HG03565 (cell line): ENCODE measurements at regions not wholly inside any gene's neighbourhood (a gene's known extent, or its start where the extent isn't known, plus 50 kb on each side); places are given as distances from the start of the nearest gene placed in this dataset.
"Not testable (repeated sequence)": the region's sequence is repeated elsewhere in the genome, so short reads cannot be mapped to it uniquely, and the experiment has no call there.

Experiments
- ATAC-seq: cut with Tn5 transposase; IDR thresholded peaks from one replicate; pipeline ENCODE4 v1.9.1; 2021; ENCODE audit warnings: mild to moderate bottlenecking, moderate library complexity; ENCODE audit not compliant: unreplicated experiment

DNA sequence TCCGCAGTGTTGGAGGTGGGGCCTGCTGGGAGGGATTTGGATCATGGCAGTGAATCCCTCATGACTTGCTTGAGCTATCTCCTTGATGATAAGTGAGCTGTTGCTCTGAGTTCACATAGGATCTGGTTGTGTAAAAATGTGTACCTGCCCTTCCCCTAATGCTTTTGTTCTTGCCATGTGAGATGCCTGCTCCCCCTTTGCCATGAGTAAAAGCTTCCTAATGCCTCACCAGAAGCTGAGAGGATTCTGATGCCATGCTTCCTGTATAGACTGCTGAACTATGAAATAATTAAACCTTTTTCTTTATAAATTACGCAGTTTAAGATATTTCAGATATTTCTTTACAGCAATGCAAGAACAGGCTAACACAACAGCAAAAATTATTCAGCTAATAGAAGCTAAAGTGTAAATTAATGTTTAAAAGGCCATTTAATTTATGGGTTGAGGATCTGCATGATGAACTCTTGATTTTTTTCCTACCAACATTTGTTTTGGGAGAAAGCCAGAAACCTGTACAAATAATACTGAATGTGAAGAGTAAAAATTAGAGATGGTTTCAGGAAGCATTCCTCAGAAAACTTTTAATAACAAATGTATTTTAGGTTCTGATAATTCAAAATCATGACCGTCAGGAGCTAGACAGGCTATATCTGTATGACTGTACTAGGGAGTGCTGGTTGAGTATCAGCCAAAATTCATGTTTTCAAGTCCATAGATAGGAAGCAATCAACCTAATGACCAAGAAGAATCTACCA is 177.5 kb upstream of the GRIA4 start:
- no peak for ATAC-seq

DNA sequence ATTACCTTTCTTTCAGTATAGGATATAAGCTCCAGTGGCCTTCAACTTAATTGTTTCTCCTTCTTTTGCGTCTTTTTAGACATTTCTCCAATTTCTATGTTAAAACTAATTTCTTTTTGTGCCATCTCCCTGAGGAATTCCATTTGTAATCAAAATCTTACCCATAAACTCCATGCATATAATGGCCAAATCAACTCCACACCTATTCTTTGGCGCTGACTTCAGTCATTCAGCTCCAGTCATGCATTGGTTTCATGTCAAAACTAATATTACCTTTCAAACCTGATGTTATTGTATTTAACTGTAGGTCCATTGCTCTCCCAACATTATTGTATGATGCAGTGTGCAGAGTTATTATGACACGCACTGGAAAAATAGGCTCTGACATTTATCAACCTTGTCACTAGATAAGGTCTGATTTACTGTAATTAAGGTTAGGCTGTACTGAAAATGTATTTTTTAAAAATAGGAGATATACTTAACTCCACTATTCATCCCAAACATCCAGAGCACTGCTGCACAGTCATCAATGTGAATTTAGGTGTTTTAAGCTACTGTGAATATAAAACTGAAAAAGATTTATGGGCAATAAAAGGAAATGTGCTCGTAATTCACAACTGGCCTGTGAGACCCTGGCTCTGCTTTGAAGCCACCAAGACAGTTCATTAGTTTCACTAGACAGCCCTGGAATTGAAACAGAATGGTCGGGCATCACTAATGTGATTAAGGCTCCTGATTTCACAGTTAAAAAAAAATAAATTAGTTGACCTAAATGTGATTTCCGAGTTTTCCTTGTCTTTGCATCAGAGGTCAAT is 180.6 kb upstream of the GRIA4 start:
- ATAC-seq: no peak

DNA sequence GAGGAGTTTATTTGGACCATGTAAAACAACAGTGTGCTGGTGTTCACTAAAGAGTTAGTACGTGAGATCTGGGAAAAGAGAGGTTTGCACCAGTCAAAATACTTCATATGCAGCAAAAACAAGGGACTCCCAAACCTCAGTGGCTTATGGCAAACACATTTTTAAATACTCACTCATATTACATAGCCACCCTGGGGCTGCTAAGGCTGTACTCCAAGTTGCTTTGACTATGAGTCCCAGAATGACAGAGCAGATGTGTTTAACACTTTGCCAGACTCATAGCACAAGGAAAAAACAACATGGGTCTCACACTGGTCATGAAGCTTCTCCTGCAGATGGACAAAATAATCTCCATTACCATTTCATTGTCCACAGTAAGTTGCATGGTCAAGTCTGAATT is 202.8 kb upstream of the GRIA4 start:
- no peak for ATAC-seq

DNA sequence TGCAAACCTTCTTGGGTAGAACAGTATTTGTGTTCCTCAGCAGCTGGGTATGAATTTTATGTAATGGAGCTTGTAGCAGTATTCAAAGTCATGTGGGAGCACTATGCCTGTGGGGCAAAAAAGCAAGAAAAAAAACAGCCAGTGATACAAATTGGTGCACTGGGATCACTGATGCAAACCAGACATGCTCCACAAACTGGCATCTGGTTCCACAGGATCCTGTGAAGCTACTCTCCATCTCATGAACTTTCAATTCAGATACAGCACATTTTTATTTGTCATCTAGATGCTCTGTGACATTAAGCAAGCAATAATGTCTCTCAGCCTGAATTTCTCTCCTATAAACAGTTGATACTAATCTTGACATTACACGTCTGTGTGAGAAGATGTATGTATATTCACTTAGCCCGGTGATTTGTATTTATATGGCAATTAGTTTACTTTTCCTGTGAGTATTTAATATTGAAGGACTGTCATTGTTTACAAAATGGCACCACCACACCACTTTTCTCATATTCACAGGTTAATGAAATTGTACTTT is 208.5 kb upstream of the GRIA4 start:
- no peak for ATAC-seq

DNA sequence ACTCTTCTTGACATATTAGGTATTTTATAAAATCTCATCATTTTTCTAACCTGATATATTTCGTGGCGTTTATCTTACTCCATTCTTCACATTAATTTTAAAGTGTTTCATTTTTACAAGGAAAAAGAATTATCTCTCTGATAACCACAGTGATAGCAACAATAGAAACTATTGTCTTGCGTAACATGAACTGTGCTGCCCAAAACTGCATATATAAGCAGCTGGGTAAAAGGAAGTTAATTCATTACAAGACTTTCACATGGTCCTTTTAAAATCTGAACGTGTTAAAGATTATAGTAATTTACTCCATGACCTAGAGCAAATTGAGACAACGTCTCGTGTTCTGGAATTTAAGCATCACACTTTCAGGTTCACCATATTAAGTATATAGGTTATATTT is 210.4 kb upstream of the GRIA4 start:
- ATAC-seq: no peak

DNA sequence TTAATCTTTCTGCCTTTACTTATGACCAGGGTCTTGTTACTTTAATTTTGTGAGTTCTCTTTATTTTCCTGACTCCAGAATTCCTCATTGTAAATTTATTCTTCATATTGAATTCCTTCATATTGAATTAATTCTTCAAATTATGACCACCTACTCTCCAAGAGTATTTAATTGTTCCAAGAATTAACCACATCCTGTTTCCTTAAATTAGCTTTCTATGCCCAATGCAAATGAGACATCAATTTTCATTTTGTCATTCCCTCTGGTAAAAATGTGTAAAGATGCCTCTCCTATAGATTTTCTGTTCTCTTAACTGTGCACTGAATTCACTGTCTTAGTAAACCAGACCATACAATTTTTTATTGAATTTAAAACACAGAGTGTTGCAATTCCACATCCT is 211.2 kb upstream of the GRIA4 start:
- ATAC-seq: no peak

DNA sequence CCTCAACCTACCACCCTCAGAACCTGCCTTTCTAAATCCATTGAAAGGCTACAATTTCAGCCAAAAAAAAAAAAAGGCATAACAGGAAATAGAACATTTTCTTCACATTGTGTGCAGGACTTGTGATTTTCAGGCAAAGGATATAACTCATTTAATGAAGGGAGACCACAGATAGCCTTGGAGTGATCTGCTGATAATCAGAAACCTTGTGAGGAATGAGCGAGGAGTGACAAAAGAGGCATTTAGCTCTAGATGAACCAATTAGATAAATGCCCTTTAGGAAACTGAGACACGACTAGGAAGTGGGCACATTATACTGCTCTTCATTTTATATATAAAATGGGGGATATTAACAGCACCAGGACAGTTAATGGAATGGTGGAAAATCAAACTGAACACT is 216.5 kb upstream of the GRIA4 start:
- no peak for ATAC-seq

DNA sequence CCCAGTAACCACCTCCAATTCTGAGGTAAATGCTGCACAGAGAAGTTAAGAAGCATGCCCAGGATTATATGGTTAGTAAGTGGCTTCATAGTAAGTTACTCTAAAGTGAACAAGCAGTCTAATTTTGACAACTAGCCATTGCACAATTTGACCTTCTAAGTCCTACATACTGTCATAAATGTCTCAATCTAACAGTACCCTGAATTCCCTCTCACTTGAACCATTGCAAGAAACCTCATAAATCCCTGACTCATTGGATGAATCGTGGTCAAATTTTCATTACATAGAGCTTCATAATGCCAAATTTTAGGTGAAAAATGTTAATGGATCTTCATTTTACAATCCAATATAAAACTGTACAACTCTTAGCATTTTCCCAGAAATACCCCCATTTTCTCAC is 217.3 kb upstream of the GRIA4 start:
- no peak for ATAC-seq

DNA sequence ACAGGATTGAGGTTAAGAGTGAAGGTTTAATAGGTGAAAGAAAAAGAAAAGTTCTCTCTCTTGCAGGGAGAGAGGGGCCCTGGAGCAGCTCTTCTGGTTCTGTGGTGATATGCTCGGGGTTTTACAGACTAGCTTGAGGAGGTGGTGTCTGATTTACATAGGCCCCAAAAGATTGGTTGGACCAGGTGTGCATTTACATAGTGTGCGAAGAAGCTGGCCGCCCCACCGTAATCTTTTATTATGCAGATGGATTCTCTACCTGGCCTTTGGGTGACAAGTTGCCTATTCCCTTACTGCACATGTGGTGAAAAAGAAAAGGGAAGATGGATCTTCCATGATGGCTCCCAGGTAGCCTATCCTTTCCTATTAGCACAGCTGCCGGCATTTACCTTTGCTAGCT is 219.9 kb upstream of the GRIA4 start:
- no peak for ATAC-seq

DNA sequence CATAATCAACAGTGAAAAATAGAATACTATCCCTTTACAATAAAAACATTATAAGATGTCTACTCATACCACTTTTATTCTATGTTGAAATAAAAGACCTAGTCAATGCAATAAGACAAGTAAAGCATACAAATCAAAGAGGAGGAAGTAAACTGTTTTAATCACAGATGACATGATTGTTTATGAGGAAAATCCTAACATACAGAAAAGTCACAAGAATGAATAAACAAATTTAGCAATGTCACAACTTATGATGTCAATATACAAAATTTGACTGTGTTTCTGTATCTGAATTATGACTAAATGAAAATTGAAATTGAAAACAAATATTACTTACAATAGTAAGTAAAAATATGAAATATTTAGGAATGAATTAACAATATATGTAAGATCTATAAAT is 221.9 kb upstream of the GRIA4 start:
- ATAC-seq: no peak

DNA sequence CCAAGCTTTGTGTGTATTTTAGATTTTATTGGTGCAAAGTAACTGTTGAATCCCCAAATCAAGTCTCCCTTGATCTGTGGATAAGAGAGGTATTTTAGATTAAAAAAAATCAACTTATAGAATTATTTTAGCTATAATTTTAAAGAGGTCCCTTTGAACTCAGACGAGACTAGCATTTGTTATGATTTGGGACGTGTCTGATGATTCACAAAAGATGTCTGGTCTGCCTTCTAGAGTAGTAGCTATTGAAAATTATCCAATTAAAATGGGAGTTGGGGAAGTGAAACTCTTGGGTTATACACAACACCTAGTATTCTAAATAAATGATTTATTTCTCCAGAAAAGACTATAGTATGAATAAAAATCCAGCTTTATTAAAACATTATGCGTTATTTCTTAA is 227.9 kb upstream of the GRIA4 start:
- ATAC-seq: no peak

DNA sequence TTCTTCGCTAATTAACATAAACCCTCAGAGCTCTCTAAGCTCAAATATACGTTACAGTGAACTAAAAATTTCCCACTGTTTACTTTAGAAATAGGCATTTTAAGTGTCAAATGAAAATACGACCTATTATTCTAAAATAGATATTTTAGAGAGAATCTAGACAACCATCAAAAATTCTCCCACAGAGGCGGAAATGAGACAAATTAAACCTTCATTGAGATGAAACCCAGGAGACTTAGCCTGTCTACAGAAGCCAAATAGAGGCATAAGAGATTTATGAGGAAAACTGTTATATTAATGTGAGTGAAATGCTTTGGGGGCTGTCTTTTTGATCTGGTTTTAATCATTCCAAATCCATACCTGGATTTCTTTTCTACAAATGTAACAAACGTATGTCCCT is 232.0 kb upstream of the GRIA4 start:
- ATAC-seq: no peak

DNA sequence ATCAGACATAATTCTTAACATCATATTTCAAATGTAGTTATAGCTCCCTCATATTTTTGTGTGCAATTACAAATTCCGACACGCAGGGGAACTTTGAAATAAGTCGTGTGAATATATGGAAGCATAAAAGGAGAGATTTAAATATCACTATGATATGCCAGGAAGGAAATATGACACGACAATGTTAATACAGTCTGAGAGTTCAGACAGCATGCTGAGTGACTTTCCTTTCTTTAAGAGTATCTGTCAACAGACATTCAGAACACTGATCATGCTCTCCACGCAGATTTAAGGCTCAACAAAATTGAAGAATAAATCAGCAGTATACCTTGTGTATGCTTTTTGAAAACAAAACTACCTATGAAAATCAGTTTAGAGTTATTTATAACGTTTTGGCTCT is 232.6 kb upstream of the CARD18 start:
- ATAC-seq: no peak

DNA sequence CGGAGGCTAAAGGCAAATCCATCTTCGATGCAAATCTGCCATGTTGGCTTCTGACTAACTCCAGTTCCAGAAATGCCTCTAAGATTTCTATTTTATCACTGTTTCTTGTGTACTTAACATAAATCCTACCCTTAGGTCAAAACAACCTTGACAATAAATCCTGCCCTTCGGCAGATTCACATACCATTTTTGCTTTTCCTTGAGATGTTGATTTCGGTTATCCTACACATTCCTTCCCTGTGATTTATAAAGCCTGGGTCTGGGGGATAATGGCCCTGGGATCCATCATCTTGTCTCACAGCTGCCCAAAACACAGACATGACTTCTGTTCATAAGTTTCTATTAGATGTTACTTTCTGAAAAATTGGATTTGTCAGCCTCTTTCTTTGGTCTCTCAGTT is 231.7 kb upstream of the CARD18 start:
- no peak for ATAC-seq

DNA sequence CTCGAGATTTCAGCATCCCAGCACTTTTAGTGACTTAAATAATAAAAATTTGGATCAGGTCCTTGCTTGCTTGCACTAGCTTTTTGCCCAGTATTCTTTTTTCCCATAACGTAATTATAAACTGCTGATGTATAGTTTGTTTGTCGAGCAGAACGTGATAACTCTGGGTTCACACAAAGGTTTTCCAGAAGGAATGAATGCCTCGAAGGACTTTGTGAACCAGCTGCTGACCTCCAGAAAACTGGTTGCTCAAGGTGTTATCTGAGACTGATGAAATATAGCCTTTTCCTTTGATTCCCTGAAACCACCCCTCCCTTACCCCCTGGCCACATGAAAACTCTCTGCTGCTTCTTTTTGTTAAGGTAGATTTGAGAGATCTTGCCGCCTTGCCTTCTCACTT is 229.1 kb upstream of the CARD18 start:
- ATAC-seq: no peak

DNA sequence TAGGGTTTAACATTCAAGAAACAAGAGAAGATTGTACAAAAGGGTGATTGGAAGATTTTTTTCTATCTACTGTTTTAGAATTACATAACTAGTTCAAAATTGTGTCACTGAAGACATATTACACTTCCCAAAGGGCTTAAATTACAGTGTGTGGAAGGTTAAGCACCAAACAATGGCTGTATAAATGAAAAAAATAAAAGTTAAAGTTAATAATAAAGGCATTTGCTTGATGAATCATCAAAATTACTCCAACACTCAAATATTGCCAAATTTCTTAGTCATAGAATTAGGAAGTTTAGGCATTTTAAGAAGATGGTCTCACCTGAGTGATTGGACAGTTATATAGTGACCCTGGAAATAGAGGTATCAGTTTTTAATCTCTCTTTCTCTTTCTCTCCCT is 227.6 kb upstream of the CARD18 start:
- ATAC-seq: no peak

DNA sequence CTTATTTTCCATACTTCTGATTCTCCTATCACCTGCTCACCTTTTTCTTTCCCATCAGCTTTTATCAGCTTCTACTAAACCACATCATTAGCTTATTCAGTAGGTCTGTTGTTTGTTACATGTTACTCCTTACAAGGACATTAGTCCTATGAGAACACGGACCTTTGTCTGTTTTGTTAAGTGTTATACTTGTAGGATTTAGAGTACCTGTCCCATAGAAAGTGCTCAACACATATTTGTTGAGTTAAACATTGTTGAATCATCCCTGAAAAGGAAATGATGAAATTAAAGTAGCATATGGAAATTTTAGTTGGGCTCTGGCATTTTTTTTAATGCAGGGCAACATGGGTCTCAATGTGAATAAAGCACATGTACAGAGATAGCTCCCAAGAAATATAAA is 222.1 kb upstream of the CARD18 start:
- no peak for ATAC-seq

DNA sequence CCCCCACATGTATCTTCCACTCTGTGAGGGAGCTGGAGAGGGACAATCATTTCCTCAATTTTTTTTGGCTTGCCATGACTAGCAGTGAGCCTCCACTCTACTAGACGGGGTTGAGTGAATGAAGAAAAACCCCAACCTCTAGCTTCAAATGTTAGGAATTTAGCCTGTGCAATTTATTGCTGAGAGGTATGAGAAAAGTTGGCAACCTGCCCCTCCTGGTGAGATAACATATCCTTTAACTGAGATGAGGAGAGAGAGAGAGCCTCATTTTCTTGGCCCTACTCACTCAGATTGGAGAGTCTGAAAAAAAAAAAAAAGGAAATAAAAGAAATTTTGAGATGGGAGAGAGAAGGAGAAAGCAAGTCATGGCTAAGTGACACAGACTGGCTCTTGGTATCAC is 218.2 kb upstream of the CARD18 start:
- ATAC-seq: no peak

DNA sequence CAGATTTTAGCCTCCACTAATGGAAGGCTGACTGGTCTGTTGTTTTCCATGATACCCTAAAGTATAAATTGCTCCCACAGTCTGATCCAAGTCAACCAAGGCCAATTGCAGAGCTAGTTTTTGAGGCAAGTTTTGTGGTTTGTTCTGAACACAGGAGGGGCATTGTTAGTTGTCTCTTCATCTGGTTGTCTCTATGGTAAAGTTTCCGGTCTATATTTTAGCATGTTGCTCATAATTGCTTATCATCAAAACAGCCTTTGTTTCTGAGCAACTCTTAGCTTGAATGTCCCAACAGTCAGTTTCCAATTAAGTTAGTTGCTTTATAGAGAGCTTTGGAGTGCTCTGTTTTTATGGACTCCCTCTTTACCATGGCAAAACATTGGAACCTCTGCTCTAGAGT is 217.6 kb upstream of the CARD18 start:
- no peak for ATAC-seq

DNA sequence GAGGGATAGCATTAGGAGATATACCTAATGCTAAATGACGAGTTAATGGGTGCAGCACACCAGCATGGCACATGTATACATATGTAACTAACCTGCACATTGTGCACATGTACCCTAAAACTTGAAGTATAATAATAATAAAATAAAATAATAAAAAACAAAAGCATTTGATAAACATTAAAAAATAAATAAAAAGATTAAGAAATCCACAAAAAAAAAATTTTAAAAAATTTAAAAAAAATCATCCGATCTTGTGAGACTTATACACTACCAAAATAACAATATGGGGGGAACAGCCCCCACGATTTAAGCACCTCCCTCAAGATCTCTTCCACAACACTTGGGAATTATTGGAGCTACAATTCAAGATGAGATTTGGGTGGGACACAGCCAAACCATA is 210.3 kb upstream of the CARD18 start:
- ATAC-seq: not testable (repeated sequence)

DNA sequence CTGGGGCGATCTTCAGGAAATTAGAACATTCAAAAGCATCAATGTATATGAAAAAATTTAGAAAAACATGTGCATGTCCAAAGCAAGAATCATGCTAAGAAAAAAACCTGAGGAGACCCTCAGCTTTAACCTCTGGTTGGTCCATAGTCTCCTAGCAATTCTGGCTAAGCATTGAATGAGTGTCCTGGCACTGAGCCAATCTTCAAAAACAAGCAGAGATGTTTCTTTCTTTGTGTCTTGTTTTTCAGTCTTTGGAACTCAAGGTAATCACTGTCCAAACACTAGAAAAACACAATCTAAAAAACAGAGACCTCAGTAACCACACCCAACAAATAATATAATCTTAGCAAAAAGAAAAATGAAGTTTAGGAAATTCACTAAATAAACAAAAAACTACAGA is 205.4 kb upstream of the CARD18 start:
- ATAC-seq: no peak

DNA sequence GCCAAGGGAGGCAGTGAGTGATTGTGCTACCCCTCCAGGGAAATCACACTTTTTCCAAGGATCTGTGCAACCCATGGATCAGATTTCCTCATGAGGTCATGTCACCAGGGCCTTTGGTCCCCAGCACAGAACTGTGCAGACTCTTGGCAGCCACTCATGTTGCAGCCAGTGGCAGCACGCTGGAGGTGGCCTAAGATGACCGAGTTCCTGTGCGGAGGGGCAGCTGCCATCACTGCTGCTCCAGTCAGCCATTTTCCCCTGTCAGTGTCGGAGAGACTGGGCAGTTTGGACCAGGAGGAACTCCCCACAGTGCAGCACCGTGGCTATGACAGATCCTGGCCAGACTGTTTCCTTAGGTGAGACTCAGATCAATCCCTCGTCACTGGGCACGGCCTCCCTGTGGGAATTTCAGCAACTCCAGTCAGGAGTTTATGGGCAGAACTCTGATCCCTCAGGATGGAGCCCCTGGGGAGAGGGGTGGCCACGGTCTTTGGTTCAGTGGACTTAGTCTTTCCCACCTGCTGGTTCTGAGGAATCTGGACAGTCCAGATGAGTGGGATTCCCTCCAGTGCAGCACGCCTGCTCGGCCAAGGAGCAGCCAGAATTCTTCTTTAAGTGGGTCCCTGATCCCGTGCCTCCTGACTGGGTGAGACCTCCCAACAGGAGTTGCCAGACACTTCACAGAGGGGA is 194.6 kb upstream of the CARD18 start:
- ATAC-seq: no peak
